HepG2 (cell line): ENCODE measurements at regions not wholly inside any gene's neighbourhood (a gene's known extent, or its start where the extent isn't known, plus 50 kb on each side); places are given as distances from the start of the nearest gene placed in this dataset.

Experiments used
- EZH2 ChIP-seq: conservative IDR thresholded peaks from 2 replicates; pipeline ENCODE4 v1.6.1; 2012; ENCODE audit warnings: mild to moderate bottlenecking, low read depth, low read length, moderate library complexity
- PHF21A ChIP-seq: sonication (generic); formaldehyde crosslinking; IDR thresholded peaks from 2 replicates; pipeline ENCODE4 v1.5.0; 2020; ENCODE audit warnings: mild to moderate bottlenecking, missing genetic modification reagents
- ZNF350 ChIP-seq: sonication (generic); formaldehyde crosslinking; IDR thresholded peaks from 2 replicates; pipeline ENCODE4 v1.4.0; 2020; ENCODE audit warnings: mild to moderate bottlenecking, low read depth, missing genetic modification reagents, borderline replicate concordance

DNA sequence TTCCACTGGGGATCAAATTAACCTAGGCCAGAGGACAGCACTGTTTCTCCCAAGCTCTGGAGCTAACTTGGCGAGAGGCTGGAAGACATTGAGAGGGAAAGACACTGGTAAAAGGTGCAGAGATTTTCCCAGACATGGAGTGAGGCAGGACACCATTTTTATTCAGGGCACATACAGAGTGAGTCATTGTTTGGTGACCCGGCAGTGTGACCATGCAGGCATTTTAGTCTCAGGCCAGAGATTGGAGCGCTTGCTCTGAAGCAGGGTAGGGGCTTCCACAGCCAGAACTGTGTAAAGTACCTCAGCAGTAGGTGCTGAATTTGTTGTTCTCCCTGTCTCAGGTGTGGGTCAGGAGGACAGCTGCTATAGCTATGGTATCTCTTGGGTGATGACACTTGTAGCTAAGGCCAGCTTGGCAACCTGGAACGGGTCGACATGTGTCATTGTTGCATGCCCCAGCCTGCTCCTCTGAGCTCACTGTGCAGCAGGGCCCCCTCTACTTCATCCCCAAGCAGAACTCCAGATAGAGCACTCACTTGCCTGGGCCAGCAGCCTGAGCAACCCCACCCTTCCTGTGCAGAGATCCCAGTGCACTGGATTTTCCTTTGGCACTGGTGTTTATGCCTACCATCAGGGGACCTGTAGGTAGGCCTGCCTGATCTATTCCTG, 79.8 kb upstream of the ATP8A1 start:
- no peak for TF ChIP-seq EZH2
- no peak for TF ChIP-seq PHF21A (CRISPR knock-in tag)
- TF ChIP-seq ZNF350 (CRISPR knock-in tag) = no peak
